K562 (cell line): ENCODE measurements at regions not wholly inside any gene's neighbourhood (a gene's known extent, or its start where the extent isn't known, plus 50 kb on each side); places are given as distances from the start of the nearest gene placed in this dataset.

Experiments
- ATAC-seq: fragments of 200-7000 bp; cut with Tn5 transposase; 3 replicates; pipeline ENCODE4 v1.9.1; 2020; ENCODE audit warnings: moderate library complexity
- BruUV-seq: library from RNA; stranded (reverse); fragments of 400-500 nt; replicated peaks from 2 replicates; lab custom pipeline; 2021; lab: Mats Ljungman, UMichigan
- CTCF ChIA-PET: fragments of 300-600 bp; formaldehyde crosslinking; extraction: SDS; loops from one replicate; lab custom pipeline; 2021; ENCODE audit warnings: low intra/inter-chr PET ratio; lab: Yijun Ruan, JAX
- POLR2A ChIA-PET: fragments of 300-600, 350-650 bp; sonication (Branson Sonifier 250); formaldehyde crosslinking; extraction: SDS; loops from one replicate; lab custom pipeline; 2021; ENCODE audit warnings: antibody characterized with exemption, inconsistent platforms; lab: Yijun Ruan, JAX
- DNase-seq, 4 experiments: peaks; one replicate each; pipeline versions ENCODE4 v3.0.0 to v3.0.0-alpha.2; 2011 to 2018; ENCODE audit warnings: low spot score in 3 of 4, mixed read lengths in 3 of 4; ENCODE audit errors: extremely low read depth in 1 of 4
- FAIRE-seq: peaks from 2 replicates; lab custom pipeline; 2011; peaks lifted over from hg19 to GRCh38; lab: Jason Lieb, UNC
- H2AFZ ChIP-seq: 2 replicates; pipeline ENCODE4 v1.6.0; 2011; ENCODE audit warnings: low read depth, low read length, control low read depth, inconsistent platforms
- H3K27ac ChIP-seq: fragments of 200-600 bp; 3 replicates; pipeline ENCODE4 v1.8.0; 2011; ENCODE audit warnings: low read depth, mild to moderate bottlenecking, control low read depth, inconsistent platforms, low read length, moderate library complexity, mixed read lengths; ENCODE audit errors: extremely low read depth
- H3K27me3 ChIP-seq, 2 experiments: fragments of 300-600 bp in 1 of 2; 2 replicates in 1 of 2; 3 replicates in 1 of 2; pipeline versions ENCODE4 v1.6.0 to v1.8.0; 2011; ENCODE audit warnings: inconsistent platforms in 2 of 2, low read length in 2 of 2, mild to moderate bottlenecking in 1 of 2, mixed read lengths in 1 of 2, moderate library complexity in 1 of 2; ENCODE audit not compliant: control insufficient read depth in 2 of 2, insufficient read depth in 2 of 2
- H3K36me3 ChIP-seq: fragments of 300-600 bp; 3 replicates; pipeline ENCODE4 v1.8.0; 2011; ENCODE audit warnings: mild to moderate bottlenecking, low read length, inconsistent platforms; ENCODE audit not compliant: control insufficient read depth, insufficient read depth
- H3K4me1 ChIP-seq, 2 experiments: fragments of 200-600 bp in 1 of 2; replicated peaks in 1 of 2; 2 replicates in 1 of 2; 3 replicates in 1 of 2; pipeline versions ENCODE4 v1.5.1 to v1.8.0; 2011; ENCODE audit warnings: inconsistent platforms in 2 of 2, low read length in 2 of 2, mild to moderate bottlenecking in 1 of 2, mixed read lengths in 1 of 2, moderate library complexity in 1 of 2; ENCODE audit not compliant: control insufficient read depth in 2 of 2, insufficient read depth in 2 of 2
- H3K4me2 ChIP-seq: 2 replicates; pipeline ENCODE4 v1.6.1; 2011; ENCODE audit warnings: low read length, control low read depth, inconsistent platforms, mixed read lengths; ENCODE audit not compliant: insufficient read depth
- H3K4me3 ChIP-seq: fragments of 200-600 bp; sonication (generic), shearing (Covaris generic); 2 replicates; pipeline ENCODE4 v1.5.1; 2016; ENCODE audit warnings: control low read depth, inconsistent platforms
- H3K79me2 ChIP-seq: fragments of 200-600 bp; 3 replicates; pipeline ENCODE4 v1.8.0; 2011; ENCODE audit warnings: low read length, inconsistent platforms; ENCODE audit not compliant: control insufficient read depth, insufficient read depth
- H3K9ac ChIP-seq, 2 experiments: 2 replicates each; pipeline versions ENCODE4 v1.6.0 to v1.6.1; 2011; ENCODE audit warnings: low read depth in 2 of 2, low read length in 2 of 2, control low read depth in 1 of 2, inconsistent platforms in 1 of 2, mild to moderate bottlenecking in 1 of 2, mixed read lengths in 1 of 2; ENCODE audit not compliant: insufficient read depth in 1 of 2
- H3K9me1 ChIP-seq: one replicate; pipeline ENCODE4 v1.6.0; 2011; ENCODE audit warnings: inconsistent platforms, mild to moderate bottlenecking, low read length, moderate library complexity; ENCODE audit not compliant: control insufficient read depth, insufficient read depth
- H3K9me3 ChIP-seq: replicated peaks from 2 replicates; pipeline ENCODE4 v1.5.1; 2011; ENCODE audit warnings: low read depth, low read length, inconsistent platforms; ENCODE audit not compliant: control insufficient read depth, insufficient read depth
- H4K20me1 ChIP-seq: replicated peaks from 2 replicates; pipeline ENCODE4 v1.6.1; 2011; ENCODE audit warnings: low read length, inconsistent platforms, mixed read lengths; ENCODE audit not compliant: control insufficient read depth, insufficient read depth
- AFF4 ChIP-seq: sonication (generic); formaldehyde crosslinking; IDR thresholded peaks from 2 replicates; pipeline ENCODE4 v1.8.0; 2023; ENCODE audit warnings: mild to moderate bottlenecking, missing genetic modification reagents
- C11orf30 ChIP-seq: fragments of 450-650 bp; IDR thresholded peaks from 2 replicates; pipeline ENCODE4 v1.6.1; 2016; ENCODE audit warnings: low read depth, mild to moderate bottlenecking
- DDX20 ChIP-seq: fragments of 450-650 bp; IDR thresholded peaks from 2 replicates; pipeline ENCODE4 v1.6.1; 2016; ENCODE audit warnings: missing genetic modification characterization, low read depth, mild to moderate bottlenecking, missing compliant biosample characterization, moderate library complexity
- DIDO1 ChIP-seq: fragments of 450-650 bp; IDR thresholded peaks from 2 replicates; pipeline ENCODE4 v1.6.1; 2016; ENCODE audit warnings: low read depth, missing biosample characterization, missing genetic modification characterization
- ETS2 ChIP-seq: IDR thresholded peaks from 2 replicates; pipeline ENCODE4 v1.6.1; 2016; ENCODE audit warnings: borderline replicate concordance, missing genetic modification characterization, mild to moderate bottlenecking, moderate library complexity, missing compliant biosample characterization; ENCODE audit not compliant: poor library complexity, severe bottlenecking
- HCFC1 ChIP-seq: IDR thresholded peaks from 2 replicates; pipeline ENCODE4 v1.6.1; 2012; ENCODE audit warnings: low read depth, low read length, improper control_type of control experiment
- HMBOX1 ChIP-seq: sonication (generic); IDR thresholded peaks from 2 replicates; pipeline ENCODE4 v1.6.1; 2016
- HNRNPL ChIP-seq: fragments of 200-400 bp; formaldehyde crosslinking; IDR thresholded peaks from 2 replicates; pipeline ENCODE4 v1.6.1; 2017; ENCODE audit warnings: low read depth, mild to moderate bottlenecking, low read length
- RNF2 ChIP-seq: sonication (generic); IDR thresholded peaks from 2 replicates; pipeline ENCODE4 v1.6.1; 2016
- SUPT5H ChIP-seq: fragments of 450-650 bp; IDR thresholded peaks from 2 replicates; pipeline ENCODE4 v1.6.1; 2016
- TEAD1 ChIP-seq, 2 experiments: fragments of 450-650 bp in 1 of 2; sonication (generic) in 1 of 2; formaldehyde crosslinking; IDR thresholded peaks; 2 replicates each; pipeline versions ENCODE4 v1.4.0 to v1.8.0; 2020 to 2022; ENCODE audit warnings: mild to moderate bottlenecking in 2 of 2, missing genetic modification reagents in 1 of 2
- WGBS: fragments of 100-300 bp; shearing (Covaris generic); methylation state at CpG from one replicate; pipeline ENCODE4 v1.1.6; 2016; ENCODE audit warnings: low coverage, mixed read lengths; ENCODE audit not compliant: insufficient coverage; ENCODE audit errors: missing lambda C conversion rate; 5-methylcytosine and 5-hydroxymethylcytosine counted together
- in situ Hi-C: fragments of 300-500 bp; cut with MboI; formaldehyde crosslinking; loops from 4 replicates; pipeline ENCODE4 v1.15.0; 2018; ENCODE audit warnings: inconsistent platforms, mixed read lengths
- intact Hi-C: fragments of 100-400 bp; cut with micrococcal nuclease; formaldehyde crosslinking; loops from 2 replicates; pipeline ENCODE4 v1.14.2; 2022
- TF ChIP-seq, protein P1 (sequence below): fragments of 450-650 bp; IDR thresholded peaks from 2 replicates; pipeline ENCODE4 v1.7.1; 2018; ENCODE audit warnings: mild to moderate bottlenecking, low read depth; ENCODE audit not compliant: partially characterized antibody

GRCh38 chr20:55333798-55334197, 671.5 kb downstream of the CBLN4 start (continued):
- TF ChIP-seq, protein P1, sequence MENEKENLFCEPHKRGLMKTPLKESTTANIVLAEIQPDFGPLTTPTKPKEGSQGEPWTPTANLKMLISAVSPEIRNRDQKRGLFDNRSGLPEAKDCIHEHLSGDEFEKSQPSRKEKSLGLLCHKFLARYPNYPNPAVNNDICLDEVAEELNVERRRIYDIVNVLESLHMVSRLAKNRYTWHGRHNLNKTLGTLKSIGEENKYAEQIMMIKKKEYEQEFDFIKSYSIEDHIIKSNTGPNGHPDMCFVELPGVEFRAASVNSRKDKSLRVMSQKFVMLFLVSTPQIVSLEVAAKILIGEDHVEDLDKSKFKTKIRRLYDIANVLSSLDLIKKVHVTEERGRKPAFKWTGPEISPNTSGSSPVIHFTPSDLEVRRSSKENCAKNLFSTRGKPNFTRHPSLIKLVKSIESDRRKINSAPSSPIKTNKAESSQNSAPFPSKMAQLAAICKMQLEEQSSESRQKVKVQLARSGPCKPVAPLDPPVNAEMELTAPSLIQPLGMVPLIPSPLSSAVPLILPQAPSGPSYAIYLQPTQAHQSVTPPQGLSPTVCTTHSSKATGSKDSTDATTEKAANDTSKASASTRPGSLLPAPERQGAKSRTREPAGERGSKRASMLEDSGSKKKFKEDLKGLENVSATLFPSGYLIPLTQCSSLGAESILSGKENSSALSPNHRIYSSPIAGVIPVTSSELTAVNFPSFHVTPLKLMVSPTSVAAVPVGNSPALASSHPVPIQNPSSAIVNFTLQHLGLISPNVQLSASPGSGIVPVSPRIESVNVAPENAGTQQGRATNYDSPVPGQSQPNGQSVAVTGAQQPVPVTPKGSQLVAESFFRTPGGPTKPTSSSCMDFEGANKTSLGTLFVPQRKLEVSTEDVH, result no peak
- TF ChIP-seq SUPT5H, result no peak
- TF ChIP-seq TEAD1 (CRISPR knock-in tag; IDR thresholded peaks at IDR 0.05), result no peak
- TF ChIP-seq, all 486 proteins: peak for 0

GRCh38 chr20:55329108-55329507, 676.2 kb downstream of the CBLN4 start:
- no peak for FAIRE-seq
- in situ Hi-C loops, result no loop called here

More at GRCh38 chr20:55329108-55329507, 676.2 kb downstream of the CBLN4 start:
- H3K4me1 ChIP-seq, result no peaks in the 10 kb centered on the region
- no peak overlapping the region for H2AFZ ChIP-seq
- no peak overlapping the region for H3K4me2 ChIP-seq
- intact Hi-C loops, result no loop called here
- ChIA-PET CTCF (no interaction called here), POLR2A (no interaction called here)
- H3K27ac ChIP-seq, result no peak overlapping the region
- DNase-seq (no peak), ATAC-seq (no peak)
- H4K20me1 ChIP-seq, result no peaks in the 10 kb centered on the region
- H3K79me2 ChIP-seq, result no peaks in the 10 kb centered on the region
- WGBS, result 0% methylated on average over 4 of the region's 4 CpGs
- no peaks in the 10 kb centered on the region for H3K9me3 ChIP-seq
- H3K27me3 ChIP-seq, result no peaks in the 10 kb centered on the region
- BruUV-seq, result no TSS peak
- no peaks in the 10 kb centered on the region for H3K36me3 ChIP-seq
- TF ChIP-seq HMBOX1, result no peak
- no peak for TF ChIP-seq HCFC1
- TF ChIP-seq AFF4 (CRISPR knock-in tag), result no peak
- no peak for TF ChIP-seq RNF2
- TF ChIP-seq C11orf30, result no peak
- TF ChIP-seq DDX20 (tag), result no peak
- TF ChIP-seq DIDO1, result no peak
- no peak for TF ChIP-seq HNRNPL
- TF ChIP-seq ETS2, result no peak
- no peak overlapping the region for H3K4me3 ChIP-seq
- no peaks in the 10 kb centered on the region for H3K9me1 ChIP-seq
- no peak overlapping the region for H3K9ac ChIP-seq
